ENCODE measurements at regions not wholly inside any gene's neighbourhood (a gene's known extent, or its start where the extent isn't known, plus 50 kb on each side); places are given as distances from the start of the nearest gene placed in this dataset.

DNA sequence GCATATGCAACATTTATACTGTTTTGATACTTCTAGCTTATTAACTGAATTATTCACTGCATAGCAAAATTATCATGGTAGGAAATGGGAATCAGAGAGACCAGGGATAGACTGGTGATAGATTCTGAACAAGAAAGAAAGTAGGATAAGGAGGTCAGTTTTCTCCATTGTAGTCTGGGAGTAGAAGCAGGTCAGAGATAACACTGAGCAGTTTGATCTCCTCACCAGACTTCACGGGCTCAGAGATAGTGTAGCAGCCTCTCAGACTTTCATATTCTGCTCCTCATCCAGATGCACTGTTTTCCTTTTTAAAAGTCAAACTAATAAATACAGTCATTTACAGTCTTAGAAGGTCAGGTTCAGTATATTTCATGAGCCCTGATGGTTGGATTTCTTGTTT lies 56.0 kb upstream of the MYO16 start:
- no peak for TF ChIP-seq POLR2A (IDR thresholded peaks at IDR 0.05)
- TF ChIP-seq POLR2AphosphoS5 (IDR thresholded peaks at IDR 0.05): no peak
- no peak for TF ChIP-seq CTCF (IDR thresholded peaks at IDR 0.05)
- TF ChIP-seq EP300 (IDR thresholded peaks at IDR 0.05): no peak
- Histone ChIP-seq H3K9me3 (no peaks in the 10 kb centered on the region), H3K4me1 (no peaks in the 10 kb centered on the region), H3K36me3 (no peaks in the 10 kb centered on the region), H3K4me3 (no peak overlapping the region), H3K27me3 (no peaks in the 10 kb centered on the region), H3K27ac (no peak overlapping the region)
- WGBS, 2 donors (ENCODE audit: low coverage in 1 of 2): 5 to 75% methylated on average over 1 of the region's 1 CpG
- no peak for ATAC-seq

GRCh38 chr13:108574856-108575255 lies 54.6 kb upstream of the MYO16 start:
- H3K27me3 ChIP-seq: no peaks in the 10 kb centered on the region
- no peaks in the 10 kb centered on the region for H3K9me3 ChIP-seq
- TF ChIP-seq EP300 (IDR thresholded peaks at IDR 0.05): no peak
- no peak for TF ChIP-seq POLR2A (IDR thresholded peaks at IDR 0.05)
- no peak for TF ChIP-seq CTCF (IDR thresholded peaks at IDR 0.05)
- no peak for TF ChIP-seq POLR2AphosphoS5 (IDR thresholded peaks at IDR 0.05)
- no peaks in the 10 kb centered on the region for H3K4me1 ChIP-seq
- ATAC-seq: no peak
- no peaks in the 10 kb centered on the region for H3K36me3 ChIP-seq
- H3K27ac ChIP-seq: no peak overlapping the region
- no peak overlapping the region for H3K4me3 ChIP-seq

DNA sequence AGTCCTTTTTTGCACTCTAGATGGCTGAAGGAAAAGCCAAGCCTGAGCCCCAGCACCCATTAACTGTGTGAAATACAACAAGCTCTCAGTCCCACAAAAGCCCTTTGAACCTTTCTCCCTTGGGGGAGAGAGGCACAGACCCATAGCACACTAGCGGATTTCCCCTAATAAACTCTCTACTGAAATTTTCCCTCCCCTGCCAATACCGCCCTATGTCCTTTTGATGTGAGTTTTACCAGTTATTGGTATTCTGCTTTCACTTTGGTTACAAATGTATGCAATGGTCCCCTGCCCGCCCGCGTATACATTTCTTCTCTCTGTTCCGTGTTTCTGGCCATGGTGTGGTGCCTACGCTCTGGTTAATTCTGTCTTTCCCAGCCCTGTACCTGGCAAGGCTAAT lies 54.0 kb upstream of the MYO16 start:
- no peak for TF ChIP-seq POLR2AphosphoS5 (IDR thresholded peaks at IDR 0.05)
- TF ChIP-seq POLR2A (IDR thresholded peaks at IDR 0.05): no peak
- TF ChIP-seq EP300 (IDR thresholded peaks at IDR 0.05): no peak
- no peak for TF ChIP-seq CTCF (IDR thresholded peaks at IDR 0.05)
- Histone ChIP-seq H3K4me1 (no peaks in the 10 kb centered on the region), H3K4me3 (no peak overlapping the region), H3K27me3 (no peaks in the 10 kb centered on the region), H3K36me3 (no peaks in the 10 kb centered on the region), H3K27ac (no peak overlapping the region), H3K9me3 (no peaks in the 10 kb centered on the region)
- ATAC-seq: no peak
- WGBS, 2 donors (ENCODE audit: low coverage in 1 of 2): 89 to 100% methylated on average over 7 of the region's 7 CpGs

Measured in gastroesophageal sphincter (tissue), 4 donors.